Fibroblast of skin of right biceps (primary cell): ENCODE measurements at regions not wholly inside any gene's neighbourhood (a gene's known extent, or its start where the extent isn't known, plus 50 kb on each side); places are given as distances from the start of the nearest gene placed in this dataset.
"Not testable (repeated sequence)": the region's sequence is repeated elsewhere in the genome, so short reads cannot be mapped to it uniquely, and the experiment has no call there.

Source experiments
- DNase-seq: peaks from one replicate; pipeline ENCODE4 v3.0.0-alpha.2; 2013

GRCh38 chrX:3550871-3551270, 162.6 kb downstream of the PRKX start:
- DNase-seq = no peak

- no peak for DNase-seq
These were observed 163.2 kb downstream of the PRKX start for GRCh38 chrX:3550160-3550751.

- DNase-seq = peak; percentile 49
These were observed 164.0 kb downstream of the PRKX start for GRCh38 chrX:3549411-3549911.

GRCh38 chrX:3548765-3549391, 164.6 kb downstream of the PRKX start:
- DNase-seq = peak; percentile 85

GRCh38 chrX:3545901-3546300, 167.5 kb downstream of the PRKX start:
- no peak for DNase-seq

- DNase-seq = no peak
These were observed 172.1 kb downstream of the PRKX start for GRCh38 chrX:3541336-3541735.

GRCh38 chrX:3540105-3540504, 173.3 kb downstream of the PRKX start:
- no peak for DNase-seq

- DNase-seq = no peak
These were observed 180.8 kb downstream of the PRKX start for GRCh38 chrX:3532581-3533085.

GRCh38 chrX:3531435-3531834, 182.0 kb downstream of the PRKX start:
- not testable (repeated sequence) for DNase-seq

- DNase-seq = peak; percentile 50
These were observed 183.1 kb upstream of the MXRA5 start for GRCh38 chrX:3529466-3530010.

GRCh38 chrX:3527811-3528210, 181.4 kb upstream of the MXRA5 start:
- DNase-seq = peak; percentile 20

- DNase-seq = peak; percentile 73
These were observed 180.7 kb upstream of the MXRA5 start for GRCh38 chrX:3527166-3527565.

- DNase-seq = peak; percentile 76
These were observed 180.3 kb upstream of the MXRA5 start for GRCh38 chrX:3526731-3527130.

GRCh38 chrX:3526071-3526470, 179.6 kb upstream of the MXRA5 start:
- peak; percentile 85 for DNase-seq

- DNase-seq = peak; percentile 93
These were observed 175.7 kb upstream of the MXRA5 start for GRCh38 chrX:3522101-3522650.

GRCh38 chrX:3521396-3521795, 174.9 kb upstream of the MXRA5 start:
- peak; percentile 74 for DNase-seq

GRCh38 chrX:3520982-3521381, 174.5 kb upstream of the MXRA5 start:
- peak; percentile 78 for DNase-seq

GRCh38 chrX:3520458-3520857, 174.0 kb upstream of the MXRA5 start:
- DNase-seq = peak; percentile 80

GRCh38 chrX:3519384-3519783, 172.9 kb upstream of the MXRA5 start:
- peak; percentile 78 for DNase-seq

GRCh38 chrX:3518870-3519269, 172.4 kb upstream of the MXRA5 start:
- peak; percentile 97 for DNase-seq

GRCh38 chrX:3516051-3516541, 169.6 kb upstream of the MXRA5 start:
- peak; percentile 89 for DNase-seq

- peak; percentile 87 for DNase-seq
These were observed 168.5 kb upstream of the MXRA5 start for GRCh38 chrX:3514996-3515395.

- not testable (repeated sequence) for DNase-seq
These were observed 165.7 kb upstream of the MXRA5 start for GRCh38 chrX:3512150-3512549.

- no peak for DNase-seq
These were observed 163.5 kb upstream of the MXRA5 start for GRCh38 chrX:3509934-3510333.
